Ureter (tissue), 1 donor: ENCODE measurements at regions not wholly inside any gene's neighbourhood (a gene's known extent, or its start where the extent isn't known, plus 50 kb on each side); places are given as distances from the start of the nearest gene placed in this dataset.
"Not testable (repeated sequence)": the region's sequence is repeated elsewhere in the genome, so short reads cannot be mapped to it uniquely, and the experiment has no call there.

Experiments
- DNase-seq: peaks from one replicate; pipeline ENCODE4 v3.0.0-alpha.2; 2020; ENCODE audit warnings: low spot score
- donor health status: DM: yes; HTN: yes; CAD: no.

GRCh38 chr5:18535753-18536152, 901.5 kb downstream of the TAF11L14 start:
- DNase-seq = not testable (repeated sequence)

DNA sequence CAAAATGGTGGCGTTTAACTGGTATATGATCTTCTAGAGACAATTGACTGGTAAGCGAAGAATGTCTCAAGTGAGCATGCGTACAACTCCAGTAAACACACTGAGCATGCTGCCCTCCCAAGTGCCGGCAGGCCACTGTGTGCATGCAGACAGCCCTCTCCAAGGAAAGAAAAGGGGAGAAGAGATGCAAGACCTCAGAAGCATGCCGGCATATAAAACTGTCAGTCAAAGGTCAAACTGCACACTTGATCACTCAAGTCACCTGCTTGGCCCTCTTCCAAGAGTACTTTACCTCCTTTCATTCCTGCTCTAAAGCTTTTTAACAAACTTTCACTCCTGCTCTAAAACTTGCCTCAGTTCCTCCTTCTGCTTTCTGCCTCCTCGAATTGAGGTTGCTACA, 910.2 kb downstream of the TAF11L14 start:
- no peak for DNase-seq

DNA sequence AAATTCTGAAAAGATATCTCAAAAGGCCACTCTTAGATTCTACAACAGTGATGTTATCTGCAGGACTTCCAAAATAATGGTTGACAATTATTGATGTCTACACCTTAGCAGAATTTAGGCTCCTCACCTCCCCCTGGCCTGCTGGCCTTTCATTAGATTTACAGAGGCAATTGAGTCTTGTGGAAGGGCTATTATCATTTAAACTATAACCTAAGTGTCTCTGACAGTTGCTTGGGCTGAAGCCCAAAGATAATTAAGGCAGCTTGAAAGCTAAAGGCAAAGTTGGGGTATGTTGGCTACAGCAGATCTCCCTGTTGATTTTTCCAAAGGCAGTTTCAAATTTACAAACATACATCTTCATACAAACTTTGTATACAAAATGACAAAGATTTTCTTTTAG, 912.3 kb downstream of the TAF11L14 start:
- DNase-seq = no peak

GRCh38 chr5:18551716-18552115, 917.5 kb downstream of the TAF11L14 start:
- DNase-seq = no peak

DNA sequence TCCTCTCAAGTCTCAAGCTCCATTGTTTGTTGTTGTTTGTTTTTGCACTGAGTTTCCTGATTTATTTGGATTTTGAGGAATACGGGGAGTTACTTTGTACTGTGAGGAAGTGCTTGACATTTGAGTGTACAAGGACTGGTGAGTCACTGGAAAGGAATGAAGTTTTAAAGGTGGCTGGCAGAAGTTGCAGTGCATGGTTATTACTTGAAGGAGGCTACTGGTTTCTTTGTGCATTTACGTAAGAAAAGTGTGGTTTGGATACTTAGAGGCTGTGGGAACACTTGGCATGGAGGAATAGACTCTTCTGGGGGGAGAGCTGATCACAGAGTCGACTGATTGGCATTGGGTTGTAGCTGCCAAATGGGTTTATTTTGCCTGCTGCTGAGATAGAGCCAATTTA, 919.0 kb downstream of the TAF11L14 start:
- DNase-seq = no peak

GRCh38 chr5:18560602-18561001, 926.3 kb downstream of the TAF11L14 start:
- no peak for DNase-seq

DNA sequence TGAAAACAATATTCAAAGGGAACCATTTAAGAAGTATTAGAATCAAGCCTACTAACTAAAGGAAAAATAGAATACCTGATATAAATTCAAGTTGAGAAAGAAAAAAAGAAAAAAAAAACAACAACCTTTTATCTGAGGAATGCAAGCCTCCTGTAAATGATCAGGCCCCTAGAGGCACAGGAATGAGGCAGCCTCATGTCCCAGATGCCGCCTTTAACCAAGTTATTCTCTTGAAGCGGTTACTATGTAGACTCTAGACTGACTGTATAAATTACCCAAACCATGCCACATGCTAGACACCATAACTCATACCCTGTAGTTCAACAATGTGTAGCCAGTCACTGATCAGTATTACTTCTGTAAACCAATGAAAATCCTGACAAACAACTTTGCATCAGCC, 929.6 kb downstream of the TAF11L14 start:
- DNase-seq = no peak

DNA sequence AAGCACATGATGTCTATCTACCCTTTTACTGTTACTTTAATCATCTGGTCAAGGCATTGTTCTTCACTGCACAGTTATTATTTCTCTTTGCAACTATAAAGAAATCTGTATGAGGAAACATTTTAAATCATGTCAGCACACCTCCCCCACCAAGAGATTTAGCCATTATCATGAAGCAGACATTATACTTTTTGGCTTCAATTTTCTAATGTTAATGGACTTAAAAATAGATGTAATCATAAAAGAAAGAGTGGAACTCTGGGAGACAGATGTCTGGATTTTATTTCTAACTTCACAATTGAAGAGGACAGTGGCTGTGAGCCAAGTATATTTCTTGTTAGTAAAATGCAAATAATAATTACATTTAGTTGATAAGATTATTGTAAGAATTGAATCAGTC, 932.4 kb downstream of the TAF11L14 start:
- no peak for DNase-seq

- DNase-seq = no peak
Measured at GRCh38 chr5:18576586-18576985, 942.3 kb downstream of the TAF11L14 start.

GRCh38 chr5:18601185-18601584, 966.9 kb downstream of the TAF11L14 start:
- DNase-seq = no peak

DNA sequence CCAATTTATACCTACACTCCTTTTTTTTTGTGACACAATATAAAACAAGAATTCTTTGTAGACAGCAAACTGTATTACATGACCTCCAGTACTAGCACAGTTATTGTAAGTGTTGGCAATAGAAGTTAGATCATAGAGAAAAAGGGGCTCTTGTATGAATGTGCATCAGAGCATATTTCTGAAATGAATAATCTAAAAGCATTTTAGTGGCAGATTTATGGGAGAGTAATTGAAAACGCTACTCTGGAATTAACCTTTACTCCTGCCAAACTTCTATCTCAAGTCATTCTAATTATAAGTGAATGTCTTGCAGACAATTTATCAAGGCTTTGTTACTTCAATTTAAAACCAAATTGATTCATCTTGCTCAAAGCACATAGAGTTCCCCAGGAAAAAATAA, 968.1 kb downstream of the TAF11L14 start:
- DNase-seq = no peak

DNA sequence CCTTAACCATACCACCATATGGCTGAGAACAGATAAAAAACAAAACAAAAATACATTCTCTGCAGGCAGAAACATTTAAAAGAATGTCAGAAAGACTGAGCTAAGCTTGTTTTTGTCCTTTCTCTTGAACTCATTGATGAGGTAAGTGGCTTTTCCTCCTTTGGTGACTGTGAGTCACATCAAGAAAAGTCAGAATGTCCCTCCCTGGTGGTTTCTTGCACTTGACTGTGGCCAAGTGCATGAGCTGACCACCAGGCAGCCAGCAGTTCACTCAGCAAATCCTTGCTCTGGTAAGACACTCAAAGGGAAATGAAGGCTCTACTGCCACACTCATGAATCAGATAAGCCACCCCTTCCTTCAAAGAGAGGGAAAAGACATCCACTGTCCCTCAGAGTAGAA, 970.9 kb downstream of the TAF11L14 start:
- DNase-seq = no peak

DNA sequence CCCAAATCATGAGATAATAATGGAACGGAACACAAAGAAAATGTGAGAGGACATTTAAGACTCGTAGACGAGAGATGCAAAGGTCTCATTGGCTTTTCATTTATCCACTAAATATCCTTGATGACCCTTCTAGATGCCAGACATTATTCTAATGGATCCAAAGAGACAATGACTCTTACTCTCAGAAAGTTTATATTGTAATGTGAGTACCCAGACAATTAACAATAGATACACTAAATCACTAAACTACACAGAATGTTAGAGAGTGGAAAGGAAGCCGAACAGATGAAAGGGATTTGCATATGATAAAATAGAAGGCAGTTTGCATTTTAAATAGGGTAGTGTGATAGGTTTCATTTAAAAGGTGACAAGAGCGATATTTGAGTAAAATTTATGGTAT, 973.3 kb downstream of the TAF11L14 start:
- no peak for DNase-seq

DNA sequence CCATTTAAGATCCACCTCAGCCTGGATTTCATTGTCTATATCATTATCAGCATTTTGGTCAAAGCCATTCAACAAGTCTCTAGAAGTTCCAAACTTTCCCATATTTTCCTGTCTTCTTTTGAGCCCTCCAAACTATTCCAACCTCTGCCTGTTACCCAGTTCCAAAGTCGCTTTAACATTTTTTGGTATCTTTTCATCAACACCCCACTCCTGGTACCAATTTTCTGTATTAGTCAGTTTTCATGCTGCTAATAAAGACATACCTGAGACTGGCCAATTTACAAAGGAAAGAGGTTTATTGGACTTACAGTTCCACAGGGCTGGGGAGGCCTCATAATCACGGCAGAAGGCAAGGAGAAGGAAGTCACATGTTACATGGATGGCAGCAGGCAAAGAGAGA, 982.9 kb downstream of the TAF11L14 start:
- not testable (repeated sequence) for DNase-seq

GRCh38 chr5:18630458-18631045, 996.3 kb downstream of the TAF11L14 start:
- no peak for DNase-seq

DNA sequence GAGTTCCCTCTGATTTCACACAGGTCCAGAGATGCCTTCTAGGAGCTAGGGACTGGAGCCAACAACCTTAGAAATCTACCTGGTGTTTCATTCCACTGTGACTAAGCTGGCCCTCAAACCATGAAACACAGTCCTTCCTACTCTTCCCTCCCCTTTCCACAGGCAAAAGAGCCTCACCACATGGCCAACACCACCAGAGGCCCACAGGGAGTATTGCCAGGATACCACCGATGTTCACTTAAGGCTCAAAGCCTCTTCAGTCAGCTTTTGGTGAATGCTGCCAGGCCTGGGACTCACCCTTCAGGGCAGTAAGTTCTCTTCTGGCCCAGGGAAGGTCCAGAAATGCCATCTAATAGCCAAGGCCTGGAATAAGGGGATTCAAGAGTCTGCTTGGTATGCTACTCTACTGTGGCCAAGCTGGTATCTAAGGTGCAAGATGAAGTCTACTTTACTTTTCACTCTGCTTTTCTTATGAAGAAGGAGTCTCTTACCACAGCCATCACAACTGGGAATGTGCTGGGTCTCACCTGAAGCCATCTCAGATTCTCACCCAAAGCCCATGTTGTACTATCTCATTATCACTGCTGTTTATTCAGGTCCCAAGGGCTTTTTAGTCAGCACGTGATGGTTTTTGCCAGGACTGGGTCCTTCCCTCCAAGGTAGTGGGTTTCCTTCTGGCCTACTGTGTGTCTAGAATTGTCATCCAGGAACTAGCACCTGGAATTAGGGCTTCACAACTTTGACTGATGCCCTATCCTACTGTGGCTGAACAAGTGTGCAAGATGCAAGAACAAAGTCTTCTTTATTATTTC, 1018.4 kb downstream of the TAF11L14 start:
- no peak for DNase-seq

GRCh38 chr5:18653216-18653752, 1019.0 kb downstream of the TAF11L14 start:
- no peak for DNase-seq

DNA sequence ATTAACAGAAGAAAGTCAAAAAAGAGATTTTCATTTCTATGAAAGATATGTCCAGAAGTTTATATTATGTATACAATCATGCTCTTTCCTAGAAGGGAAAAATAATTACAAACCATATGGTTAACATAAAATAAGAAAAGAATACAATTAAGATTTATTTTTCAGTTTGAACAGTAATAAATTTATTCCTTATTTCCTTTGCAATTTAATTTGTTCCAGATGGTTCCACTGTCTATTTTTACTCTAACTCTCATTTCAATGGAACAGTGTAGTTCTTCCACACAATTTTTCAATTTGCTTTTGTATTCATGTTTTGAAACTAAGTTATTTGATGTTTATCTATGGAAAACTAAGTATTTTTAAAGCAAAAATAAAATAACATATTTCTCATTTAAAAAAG, 1026.3 kb downstream of the TAF11L14 start:
- no peak for DNase-seq

GRCh38 chr5:18662231-18662630, 1028.0 kb downstream of the TAF11L14 start:
- DNase-seq = no peak

- not testable (repeated sequence) for DNase-seq
Measured at GRCh38 chr5:18674212-18674611, 1040.0 kb downstream of the TAF11L14 start.

- no peak for DNase-seq
Measured at GRCh38 chr5:18675041-18675440, 1040.8 kb downstream of the TAF11L14 start.

- DNase-seq = no peak
Measured at GRCh38 chr5:18686253-18686652, 1052.0 kb downstream of the TAF11L14 start.

- no peak for DNase-seq
Measured at GRCh38 chr5:18687429-18687828, 1053.2 kb downstream of the TAF11L14 start.
